Activated CD4-positive, alpha-beta T cell treated with anti-CD3 and anti-CD28 coated beads, Interleukin-2, amount 10 ng/mL, durations not matched to agents 7 days and 5 days (primary cell): ENCODE measurements at regions not wholly inside any gene's neighbourhood (a gene's known extent, or its start where the extent isn't known, plus 50 kb on each side); places are given as distances from the start of the nearest gene placed in this dataset.
"Not testable (repeated sequence)": the region's sequence is repeated elsewhere in the genome, so short reads cannot be mapped to it uniquely, and the experiment has no call there.

ENCODE experiments used
- CTCF ChIA-PET: fragments of 350-600 bp; sonication (Branson Sonifier 250); formaldehyde crosslinking; loops from one replicate; lab custom pipeline; 2021; ENCODE audit warnings: antibody characterized with exemption; lab: Charles Lee
- POLR2A ChIA-PET: fragments of 350-600 bp; sonication (Branson Sonifier 250); formaldehyde crosslinking; loops from one replicate; lab custom pipeline; 2021; ENCODE audit warnings: antibody characterized with exemption; lab: Charles Lee
- DNase-seq: peaks from one replicate; pipeline ENCODE4 v3.0.0-alpha.2; 2020
- H3K27ac Mint-ChIP-seq: one replicate; pipeline ENCODE4 v1.8.0; 2021; ENCODE audit warnings: mild to moderate bottlenecking, moderate library complexity, mixed read lengths
- H3K27me3 Mint-ChIP-seq: one replicate; pipeline ENCODE4 v1.8.0; 2021; ENCODE audit warnings: mixed read lengths
- H3K36me3 Mint-ChIP-seq: one replicate; pipeline ENCODE4 v1.8.0; 2021; ENCODE audit warnings: low read depth, mixed read lengths
- H3K4me1 Mint-ChIP-seq: one replicate; pipeline ENCODE4 v1.8.0; 2021; ENCODE audit warnings: mixed read lengths
- H3K4me3 Mint-ChIP-seq: one replicate; pipeline ENCODE4 v1.8.0; 2021; ENCODE audit warnings: mild to moderate bottlenecking, moderate library complexity, mixed read lengths
- H3K9me3 Mint-ChIP-seq: one replicate; pipeline ENCODE4 v1.8.0; 2021; ENCODE audit warnings: mixed read lengths

- H3K9me3 Mint-ChIP-seq, result peaks cover 27% of the 10 kb centered on the region
- no peak overlapping the region for H3K4me3 Mint-ChIP-seq
- H3K4me1 Mint-ChIP-seq, result no peaks in the 10 kb centered on the region
- no peak for DNase-seq
- no peaks in the 10 kb centered on the region for H3K36me3 Mint-ChIP-seq
- ChIA-PET CTCF (no interaction called here), POLR2A (no interaction called here)
- no peak overlapping the region for H3K27ac Mint-ChIP-seq
- no peaks in the 10 kb centered on the region for H3K27me3 Mint-ChIP-seq
Observed at GRCh38 chr5:12668564-12668963, 764.3 kb upstream of the CTNND2 start.

- peaks cover 29% of the 10 kb centered on the region for H3K9me3 Mint-ChIP-seq
- CTCF ChIA-PET, H3K4me3 Mint-ChIP-seq, H3K4me1 Mint-ChIP-seq, H3K27ac Mint-ChIP-seq, POLR2A ChIA-PET, DNase-seq, H3K27me3 Mint-ChIP-seq, H3K36me3 Mint-ChIP-seq: not testable (repeated sequence)
Observed at GRCh38 chr5:12667818-12668217, 763.6 kb upstream of the CTNND2 start.

- DNase-seq, H3K4me1 Mint-ChIP-seq, POLR2A ChIA-PET, H3K4me3 Mint-ChIP-seq, H3K27ac Mint-ChIP-seq, H3K27me3 Mint-ChIP-seq, CTCF ChIA-PET, H3K36me3 Mint-ChIP-seq: not testable (repeated sequence)
- peaks cover 27% of the 10 kb centered on the region for H3K9me3 Mint-ChIP-seq
Observed at GRCh38 chr5:12665772-12666171, 761.5 kb upstream of the CTNND2 start.

GRCh38 chr5:12662545-12663314 is 758.5 kb upstream of the CTNND2 start:
- CTCF ChIA-PET, result interaction anchor here (1.1 kb wide), 1 partner anchor 11 kb away, joined by 3 read pairs; no protein-coding TSS in a partner anchor
- peaks cover 32% of the 10 kb centered on the region for H3K9me3 Mint-ChIP-seq
- no peak overlapping the region for H3K27ac Mint-ChIP-seq
- H3K27me3 Mint-ChIP-seq, result no peaks in the 10 kb centered on the region
- no peaks in the 10 kb centered on the region for H3K36me3 Mint-ChIP-seq
- H3K4me3 Mint-ChIP-seq, result no peak overlapping the region
- POLR2A ChIA-PET, result no interaction called here
- DNase-seq, result no peak
- no peaks in the 10 kb centered on the region for H3K4me1 Mint-ChIP-seq

GRCh38 chr5:12661617-12662370 is 757.5 kb upstream of the CTNND2 start:
- POLR2A ChIA-PET, result no interaction called here
- no peaks in the 10 kb centered on the region for H3K36me3 Mint-ChIP-seq
- no peaks in the 10 kb centered on the region for H3K27me3 Mint-ChIP-seq
- no peak overlapping the region for H3K4me3 Mint-ChIP-seq
- H3K9me3 Mint-ChIP-seq, result peaks cover 30% of the 10 kb centered on the region
- DNase-seq, result no peak
- H3K4me1 Mint-ChIP-seq, result no peaks in the 10 kb centered on the region
- H3K27ac Mint-ChIP-seq, result no peak overlapping the region
- CTCF ChIA-PET, result interaction anchor here (1.1 kb wide), 1 partner anchor 12 kb away, joined by 3 read pairs; no protein-coding TSS in a partner anchor

GRCh38 chr5:12660279-12661107 is 756.2 kb upstream of the CTNND2 start:
- POLR2A ChIA-PET, H3K27me3 Mint-ChIP-seq, DNase-seq, H3K36me3 Mint-ChIP-seq, H3K4me1 Mint-ChIP-seq, CTCF ChIA-PET, H3K4me3 Mint-ChIP-seq, H3K27ac Mint-ChIP-seq: not testable (repeated sequence)
- peaks cover 34% of the 10 kb centered on the region for H3K9me3 Mint-ChIP-seq

- no peaks in the 10 kb centered on the region for H3K4me1 Mint-ChIP-seq
- CTCF ChIA-PET, result no interaction called here
- H3K27ac Mint-ChIP-seq, result no peak overlapping the region
- H3K36me3 Mint-ChIP-seq, result no peaks in the 10 kb centered on the region
- no peak overlapping the region for H3K4me3 Mint-ChIP-seq
- DNase-seq, result no peak
- peaks cover 32% of the 10 kb centered on the region for H3K9me3 Mint-ChIP-seq
- H3K27me3 Mint-ChIP-seq, result no peaks in the 10 kb centered on the region
- POLR2A ChIA-PET, result no interaction called here
Observed at GRCh38 chr5:12659686-12660085, 755.4 kb upstream of the CTNND2 start.

- Mint-ChIP-seq H3K4me1 (no peaks in the 10 kb centered on the region), H3K4me3 (no peak overlapping the region), H3K9me3 (peaks cover 27% of the 10 kb centered on the region), H3K27ac (no peak overlapping the region), H3K36me3 (no peaks in the 10 kb centered on the region), H3K27me3 (no peaks in the 10 kb centered on the region)
- CTCF ChIA-PET, result interaction anchor here (0.6 kb wide), 1 partner anchor 144 kb away, joined by 4 read pairs; no protein-coding TSS in a partner anchor
- POLR2A ChIA-PET, result no interaction called here
- DNase-seq, result no peak
Observed at GRCh38 chr5:12658871-12659446, 754.7 kb upstream of the CTNND2 start.

- H3K27me3 Mint-ChIP-seq, DNase-seq, H3K4me1 Mint-ChIP-seq, H3K36me3 Mint-ChIP-seq, POLR2A ChIA-PET, CTCF ChIA-PET, H3K4me3 Mint-ChIP-seq, H3K27ac Mint-ChIP-seq: not testable (repeated sequence)
- H3K9me3 Mint-ChIP-seq, result peaks cover 24% of the 10 kb centered on the region
Observed at GRCh38 chr5:12657914-12658474, 753.7 kb upstream of the CTNND2 start.

GRCh38 chr5:12655675-12656074 is 751.4 kb upstream of the CTNND2 start:
- Mint-ChIP-seq H3K9me3 (peaks cover 23% of the 10 kb centered on the region), H3K4me3 (no peak overlapping the region), H3K27ac (no peak overlapping the region), H3K36me3 (no peaks in the 10 kb centered on the region), H3K27me3 (no peaks in the 10 kb centered on the region), H3K4me1 (no peaks in the 10 kb centered on the region)
- POLR2A ChIA-PET, result no interaction called here
- DNase-seq, result no peak
- CTCF ChIA-PET, result no interaction called here

- H3K4me1 Mint-ChIP-seq, result no peaks in the 10 kb centered on the region
- CTCF ChIA-PET, result no interaction called here
Observed at GRCh38 chr5:12652201-12652600, 748.0 kb upstream of the CTNND2 start.

GRCh38 chr5:12648558-12648957 is 744.3 kb upstream of the CTNND2 start:
- no peaks in the 10 kb centered on the region for H3K27me3 Mint-ChIP-seq
- no peak overlapping the region for H3K4me3 Mint-ChIP-seq
- peaks cover 2% of the 10 kb centered on the region for H3K9me3 Mint-ChIP-seq
- DNase-seq, result no peak
- CTCF ChIA-PET, result no interaction called here
- POLR2A ChIA-PET, result no interaction called here
- H3K4me1 Mint-ChIP-seq, result no peaks in the 10 kb centered on the region
- H3K27ac Mint-ChIP-seq, result no peak overlapping the region
- no peaks in the 10 kb centered on the region for H3K36me3 Mint-ChIP-seq

More at GRCh38 chr5:12652201-12652600, 748.0 kb upstream of the CTNND2 start:
- peaks cover 12% of the 10 kb centered on the region for H3K9me3 Mint-ChIP-seq
- no peak for DNase-seq
- POLR2A ChIA-PET, result no interaction called here
- H3K36me3 Mint-ChIP-seq, result no peaks in the 10 kb centered on the region
- H3K4me3 Mint-ChIP-seq, result no peak overlapping the region
- H3K27me3 Mint-ChIP-seq, result no peaks in the 10 kb centered on the region
- H3K27ac Mint-ChIP-seq, result no peak overlapping the region
